Stimulated activated CD8-positive, alpha-beta memory T cell treated with anti-CD3 and anti-CD28 coated beads, Interleukin-7, amount 100 ng/mL, for 24 hours (primary cell): ENCODE measurements at regions not wholly inside any gene's neighbourhood (a gene's known extent, or its start where the extent isn't known, plus 50 kb on each side); places are given as distances from the start of the nearest gene placed in this dataset.
"Not testable (repeated sequence)": the region's sequence is repeated elsewhere in the genome, so short reads cannot be mapped to it uniquely, and the experiment has no call there.

Source experiments
- DNase-seq: peaks from one replicate; pipeline ENCODE4 v3.0.0-alpha.2; 2020; ENCODE audit warnings: low read depth

DNA sequence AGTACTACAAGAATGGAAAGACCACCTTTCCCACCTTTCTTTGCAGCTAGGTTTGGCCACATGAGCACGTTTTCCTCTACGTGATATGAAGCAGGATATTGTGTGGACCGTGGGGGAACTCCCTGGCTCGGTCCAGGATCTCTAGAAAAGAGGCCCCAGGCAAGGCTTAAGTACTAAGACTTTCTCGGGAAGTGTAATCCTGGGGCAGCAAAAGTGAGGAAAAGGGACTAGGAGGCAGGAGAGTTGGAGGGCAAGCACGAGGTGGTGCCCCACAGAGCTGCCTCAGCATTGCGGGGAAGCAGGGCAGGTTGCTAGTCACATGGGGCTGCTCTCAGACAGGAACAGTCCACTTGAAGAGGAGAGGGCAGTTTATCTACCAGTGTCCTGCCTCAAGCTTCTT is 235.1 kb downstream of the GADD45G start:
- DNase-seq: no peak

DNA sequence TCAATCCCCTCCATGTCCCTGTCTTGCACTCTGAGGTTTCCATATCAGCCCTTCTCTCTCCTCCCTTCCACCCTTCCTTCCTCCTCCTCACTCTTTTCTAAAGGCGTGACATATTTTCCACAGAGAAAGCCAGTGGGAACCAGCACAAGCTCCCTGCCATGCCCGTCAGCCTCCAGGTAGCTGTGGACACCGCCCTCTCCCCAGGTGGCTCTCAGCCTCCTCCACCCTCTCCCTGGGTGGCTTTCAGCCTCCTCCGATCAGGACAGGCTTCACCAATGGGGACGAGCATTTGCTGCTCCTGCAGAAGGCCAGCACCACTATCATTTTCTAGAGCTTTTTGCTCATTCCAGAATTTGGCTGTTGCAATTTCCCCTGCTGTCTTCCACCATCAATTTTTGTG is 236.6 kb downstream of the GADD45G start:
- DNase-seq: no peak

DNA sequence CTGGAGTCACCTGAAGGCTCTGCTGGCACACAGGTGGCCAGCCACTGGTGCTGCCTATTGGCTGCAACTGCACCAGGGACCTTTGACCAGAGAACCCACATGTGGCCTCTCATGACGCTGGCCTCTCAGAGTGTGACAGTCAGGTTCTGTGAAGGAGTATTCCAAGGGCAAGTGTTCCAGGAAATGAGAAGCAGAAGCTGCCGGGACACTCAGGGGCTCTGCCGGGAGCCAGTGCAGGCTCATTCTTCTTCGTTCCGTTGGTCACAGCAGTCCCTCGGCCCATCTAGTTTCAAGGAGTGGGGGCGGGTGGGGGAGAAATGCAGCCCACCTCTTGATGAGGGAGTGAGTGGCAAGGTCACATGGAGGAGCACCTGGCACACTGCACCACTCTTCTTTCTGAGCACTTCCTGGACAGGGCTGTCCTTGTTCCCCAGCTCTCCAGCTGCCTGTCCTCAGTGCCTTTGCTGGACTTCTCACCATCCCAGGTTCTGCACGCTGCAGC is 237.5 kb downstream of the GADD45G start:
- no peak for DNase-seq

DNA sequence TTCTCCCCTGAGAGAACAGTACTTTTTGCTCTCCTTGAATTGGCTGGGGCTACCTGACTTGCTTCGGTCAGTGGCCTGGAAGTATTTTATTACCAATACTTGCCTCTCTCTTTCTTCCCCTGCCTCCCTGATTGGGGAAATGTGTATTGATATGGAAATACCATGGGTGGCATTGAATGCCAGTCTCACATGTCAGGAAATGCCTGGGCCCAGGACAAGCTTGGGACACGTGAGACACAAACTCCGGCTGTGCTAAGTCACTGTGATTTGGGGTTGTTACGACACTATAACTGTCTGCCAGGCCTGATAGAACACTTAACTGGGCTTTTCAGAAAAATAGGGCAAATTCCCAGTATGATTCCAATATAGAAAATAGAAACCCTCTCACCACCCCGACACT is 238.3 kb downstream of the GADD45G start:
- no peak for DNase-seq

DNA sequence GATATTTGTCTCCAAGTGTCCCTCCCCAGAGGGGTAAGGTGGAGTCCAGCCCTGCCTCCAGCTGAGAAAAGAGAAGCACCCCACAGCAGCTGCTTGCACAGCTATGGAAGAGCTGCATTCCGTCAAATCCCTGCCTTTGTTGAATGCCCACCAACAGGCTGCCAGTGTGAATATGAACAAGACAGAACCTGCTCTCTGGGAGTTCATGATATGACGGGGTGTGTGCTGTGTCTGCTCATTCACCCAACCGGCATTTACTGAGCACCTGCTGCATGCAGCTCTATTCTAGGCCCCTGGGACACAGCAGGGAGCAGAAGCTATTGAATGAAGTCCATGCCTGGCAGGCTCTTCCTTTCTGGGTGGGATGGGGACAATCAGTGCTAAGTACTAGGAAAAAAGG is 238.8 kb downstream of the GADD45G start:
- no peak for DNase-seq

DNA sequence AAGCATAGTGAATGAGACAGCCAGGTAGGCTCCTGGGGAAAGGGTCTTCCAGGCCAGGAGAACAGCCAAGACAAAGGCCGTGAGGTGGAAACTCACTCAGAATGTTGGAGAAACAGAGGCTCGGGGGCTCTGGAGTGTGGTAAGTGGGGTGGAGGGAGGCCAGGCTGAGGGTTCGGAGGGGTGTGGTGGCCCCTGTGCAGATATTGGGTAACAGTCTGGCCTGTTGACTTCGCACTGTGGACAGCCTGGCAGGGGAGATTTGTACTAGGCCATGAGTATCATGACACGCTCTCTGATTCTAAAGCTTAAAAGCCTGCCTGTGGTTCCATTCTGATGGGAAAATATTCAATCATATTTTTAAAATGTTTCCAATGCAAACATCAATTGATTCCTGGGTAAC is 239.3 kb downstream of the GADD45G start:
- no peak for DNase-seq

DNA sequence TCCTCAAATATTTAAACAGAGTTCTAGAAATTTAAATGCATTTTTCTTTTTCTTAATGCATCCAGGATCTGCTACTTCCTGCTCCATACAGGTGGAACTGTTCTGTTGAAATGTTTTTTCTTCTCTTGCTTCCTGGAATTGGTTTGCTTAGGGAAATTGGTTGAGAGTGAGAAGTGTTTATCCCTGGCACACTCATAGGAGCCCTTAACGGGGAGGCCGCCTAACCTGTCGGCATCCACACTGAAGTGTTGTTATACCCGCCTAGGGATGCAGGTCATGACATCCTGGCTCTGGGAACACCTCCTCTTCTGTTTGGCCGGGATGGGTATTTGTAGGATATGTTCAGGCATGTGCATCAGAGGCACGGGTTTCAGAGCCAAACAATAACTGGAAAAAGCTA is 239.7 kb downstream of the GADD45G start:
- no peak for DNase-seq

DNA sequence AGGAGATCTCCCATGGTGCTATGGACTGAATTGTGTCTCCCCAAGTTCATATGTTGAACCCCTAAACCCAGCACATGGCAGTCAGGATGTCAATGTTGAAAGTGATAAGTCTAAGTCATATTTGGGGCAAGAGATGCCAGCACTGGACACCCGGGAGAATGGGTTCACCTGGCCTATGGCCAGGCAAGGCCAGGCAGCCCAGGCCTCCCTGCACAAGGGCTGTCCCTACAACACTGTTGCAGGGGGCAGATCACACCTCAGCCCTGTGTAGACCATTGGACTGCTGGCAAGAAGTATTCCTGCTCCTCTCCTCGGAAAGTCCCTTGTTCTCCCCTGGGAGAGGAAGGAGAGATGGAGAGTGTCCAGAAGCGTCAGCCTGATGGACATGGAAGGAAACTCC is 240.5 kb downstream of the GADD45G start:
- no peak for DNase-seq

DNA sequence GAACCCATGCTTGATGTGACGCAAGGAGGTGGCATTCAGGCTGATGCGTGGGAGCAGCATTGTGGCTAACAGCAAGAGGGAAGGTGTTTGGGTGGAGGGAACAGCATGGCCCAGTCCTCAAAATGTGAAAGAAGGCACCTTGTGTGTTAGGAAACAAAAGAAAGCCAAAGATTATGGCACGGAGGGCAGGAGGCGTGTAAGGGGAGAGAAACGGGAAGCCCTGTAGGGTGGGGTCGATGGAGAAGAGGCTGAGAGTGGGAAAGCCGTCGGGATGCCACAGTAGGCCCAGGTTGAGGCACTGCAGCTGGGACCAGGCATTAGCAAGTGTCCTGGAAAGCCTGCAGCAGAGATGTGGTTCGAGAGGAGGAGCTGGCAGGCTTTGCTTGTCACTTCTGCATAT is 241.1 kb downstream of the GADD45G start:
- DNase-seq: no peak

DNA sequence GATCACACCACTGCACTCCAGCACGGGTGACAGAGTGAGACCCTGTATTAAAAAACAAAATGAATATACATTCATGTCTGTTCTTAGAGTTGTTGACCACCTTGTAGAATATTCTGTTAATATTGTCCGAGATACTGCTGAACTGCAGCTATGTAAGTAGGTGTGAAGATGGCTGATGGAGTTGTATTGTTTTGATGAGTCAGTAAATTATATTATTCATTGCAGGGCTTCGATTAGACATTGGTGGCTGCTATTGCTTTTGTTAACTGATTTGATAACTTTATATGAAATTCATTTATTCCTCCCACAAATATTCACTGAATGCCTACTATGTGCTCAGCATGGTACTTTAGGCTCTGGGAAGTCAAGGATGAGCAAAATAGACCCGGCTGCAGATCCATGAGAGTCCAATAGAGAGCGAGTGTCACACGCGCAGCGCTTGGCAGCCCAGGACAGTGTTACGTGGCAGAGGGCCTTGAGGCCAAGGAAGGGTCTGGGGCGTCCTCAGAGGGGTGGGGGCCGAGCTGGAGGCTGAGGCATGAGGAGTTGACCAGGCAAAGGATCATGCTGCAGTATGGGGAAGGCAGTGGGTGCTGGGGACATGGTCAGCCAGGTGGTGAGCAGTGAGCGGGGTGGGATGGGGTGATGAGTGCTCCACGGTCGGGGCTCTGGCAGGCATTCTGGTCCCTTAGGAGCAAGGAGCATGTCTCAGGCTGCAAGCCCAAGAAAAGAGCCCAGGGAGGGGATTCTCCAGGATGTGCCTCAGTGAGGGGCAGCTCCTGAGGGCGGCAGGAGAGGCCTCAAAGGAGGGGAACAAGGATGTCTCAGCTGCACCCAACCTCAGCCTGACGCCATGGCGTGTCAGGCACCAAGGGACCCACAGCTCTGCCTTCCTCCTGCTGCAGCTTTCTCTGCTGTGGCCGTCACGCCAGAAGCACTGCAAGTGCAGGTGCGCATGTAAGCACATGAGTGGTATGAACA is 243.5 kb downstream of the GADD45G start:
- no peak for DNase-seq

DNA sequence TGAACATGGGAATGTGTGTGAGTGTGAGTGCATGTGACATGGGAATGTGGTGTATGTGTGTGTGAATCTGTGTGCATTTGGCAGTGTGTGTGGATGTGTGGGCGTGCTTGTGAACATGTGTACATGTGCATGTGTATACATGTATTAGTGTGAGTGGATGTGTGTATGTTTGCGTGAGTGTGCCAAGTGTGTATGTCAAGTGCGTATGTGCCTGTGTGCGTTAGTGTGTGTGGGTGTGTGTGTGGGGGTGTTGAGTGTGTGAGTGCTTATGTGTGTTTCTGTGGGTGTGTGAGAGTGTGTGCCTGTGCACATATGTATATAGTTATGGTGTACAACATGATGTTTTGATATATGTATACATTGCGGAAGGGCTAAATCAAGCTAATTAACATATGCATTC is 244.3 kb downstream of the GADD45G start:
- DNase-seq: no peak

DNA sequence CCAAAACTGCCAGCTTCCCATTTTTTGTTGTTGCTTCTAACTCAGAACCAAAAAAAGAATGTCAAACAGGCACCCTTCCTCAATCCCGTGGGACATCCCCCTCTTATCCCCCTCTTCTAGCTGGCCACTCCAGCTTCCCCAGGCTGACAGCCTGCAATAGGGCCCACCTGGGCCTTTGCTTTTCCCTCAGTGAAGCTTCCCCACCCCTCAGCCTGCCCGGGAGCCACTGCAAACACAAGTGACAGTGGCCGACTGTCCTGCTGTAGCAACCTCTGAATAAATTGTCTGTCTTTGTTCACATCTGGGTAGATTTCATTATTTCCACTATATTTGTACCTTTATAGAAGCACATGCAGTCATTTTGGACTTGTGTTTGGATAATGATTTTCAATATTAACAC is 245.3 kb downstream of the GADD45G start:
- DNase-seq: no peak

DNA sequence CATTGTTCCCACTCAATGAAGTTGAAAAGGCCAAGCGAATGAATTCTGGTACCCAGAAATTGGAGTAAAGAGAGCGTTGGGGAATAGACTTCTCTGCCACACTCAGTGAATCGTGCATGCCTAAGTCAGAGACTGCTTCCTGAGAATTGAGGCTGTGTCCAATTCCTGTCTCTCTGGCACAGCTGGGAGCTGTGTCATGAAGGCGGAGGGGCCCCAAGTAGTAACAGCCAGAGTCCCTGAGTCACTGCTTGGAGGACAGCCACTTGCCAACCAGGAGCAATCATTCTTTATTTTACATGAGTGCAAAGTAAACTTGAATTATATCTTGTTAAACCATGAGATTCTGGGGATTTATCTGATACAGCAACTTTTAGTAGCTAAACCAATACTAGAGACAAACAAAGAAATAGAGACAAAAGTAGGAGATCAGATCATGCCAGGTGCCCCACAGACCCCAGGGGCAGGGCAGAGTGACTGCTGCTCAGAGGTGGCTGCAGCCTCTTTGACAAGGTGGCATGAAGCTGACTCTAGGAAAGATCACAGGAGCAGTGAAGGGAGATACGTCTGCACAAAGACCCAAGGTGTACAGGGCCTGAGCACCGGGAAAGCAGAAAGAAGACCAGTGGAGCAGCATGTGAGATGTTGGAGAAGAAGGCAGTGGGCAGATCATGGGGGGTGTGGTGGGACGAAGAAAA is 246.0 kb downstream of the GADD45G start:
- DNase-seq: no peak

DNA sequence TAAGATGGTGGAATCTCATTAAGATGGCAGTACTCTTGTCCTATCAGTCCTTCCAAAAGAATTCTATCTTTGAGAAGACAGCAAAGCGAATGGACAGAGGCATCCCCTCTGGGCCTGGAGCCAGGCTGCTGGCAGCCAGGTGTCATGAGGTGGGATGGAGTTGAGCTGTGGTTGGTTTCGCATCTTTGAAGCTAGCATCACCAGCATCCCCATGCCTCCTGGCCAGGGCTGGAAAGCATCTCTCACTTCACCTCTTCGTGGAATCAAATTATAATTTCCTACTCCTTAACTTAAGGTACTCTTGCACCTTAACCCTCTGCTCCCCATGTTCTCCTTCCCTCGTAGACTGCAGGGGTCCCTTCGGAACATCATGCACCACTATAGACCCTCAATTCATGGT is 248.3 kb downstream of the GADD45G start:
- DNase-seq: no peak

DNA sequence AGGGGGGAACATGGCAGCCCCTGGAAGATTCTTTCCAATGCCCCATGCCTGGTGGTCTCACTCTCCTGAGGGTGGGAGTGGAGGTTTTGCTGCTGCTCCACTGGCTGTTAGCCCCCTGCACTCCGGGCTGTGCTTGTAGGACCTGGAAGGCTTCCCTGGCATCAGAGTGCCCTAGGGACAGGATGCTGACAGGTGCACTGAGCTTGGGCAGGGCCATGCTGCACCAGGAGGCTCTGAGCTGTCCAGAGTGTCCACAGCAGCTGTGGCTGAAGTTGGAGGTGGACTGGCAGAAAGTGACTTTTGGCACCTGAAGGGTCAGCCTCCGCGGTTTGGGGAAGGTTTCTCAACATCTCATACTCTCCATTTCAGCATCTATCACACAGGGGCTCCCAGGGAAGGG is 249.1 kb downstream of the GADD45G start:
- no peak for DNase-seq

DNA sequence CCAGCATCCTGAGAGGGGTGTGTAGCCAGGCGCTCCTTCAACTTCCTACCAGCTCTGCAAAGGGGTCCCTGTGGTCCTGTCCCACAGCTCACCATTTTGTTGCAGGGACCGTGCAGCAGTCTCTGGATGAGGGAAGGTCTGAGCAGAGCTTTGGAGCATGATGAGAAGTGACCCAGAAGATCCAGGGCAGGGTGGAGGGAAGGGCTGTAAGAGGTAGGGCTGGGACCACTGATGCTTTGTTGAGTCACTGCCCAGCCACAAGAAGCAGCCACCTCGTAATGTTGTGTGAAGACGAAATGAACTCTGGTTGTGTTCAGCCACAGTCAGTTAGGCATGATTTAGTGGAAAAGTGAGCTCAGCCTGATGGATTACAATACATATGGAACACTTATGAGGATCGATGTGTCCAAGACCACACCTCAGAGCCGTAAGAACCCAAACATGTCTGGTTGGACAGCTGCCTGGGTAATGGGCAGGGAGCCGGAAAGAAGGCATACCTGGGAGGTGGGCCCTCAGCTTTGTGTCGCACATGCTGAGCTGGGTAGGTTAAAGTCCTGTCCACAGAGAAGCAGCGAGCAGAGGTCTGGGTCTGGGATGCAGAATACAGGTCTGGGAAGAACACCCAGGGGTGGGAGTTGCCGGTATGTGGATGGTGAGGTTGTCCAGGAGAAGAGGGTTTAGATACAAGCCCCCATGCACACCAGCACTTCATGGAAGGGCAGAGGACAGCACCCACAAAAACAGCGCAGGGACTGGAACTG is 250.1 kb downstream of the GADD45G start:
- DNase-seq: no peak

DNA sequence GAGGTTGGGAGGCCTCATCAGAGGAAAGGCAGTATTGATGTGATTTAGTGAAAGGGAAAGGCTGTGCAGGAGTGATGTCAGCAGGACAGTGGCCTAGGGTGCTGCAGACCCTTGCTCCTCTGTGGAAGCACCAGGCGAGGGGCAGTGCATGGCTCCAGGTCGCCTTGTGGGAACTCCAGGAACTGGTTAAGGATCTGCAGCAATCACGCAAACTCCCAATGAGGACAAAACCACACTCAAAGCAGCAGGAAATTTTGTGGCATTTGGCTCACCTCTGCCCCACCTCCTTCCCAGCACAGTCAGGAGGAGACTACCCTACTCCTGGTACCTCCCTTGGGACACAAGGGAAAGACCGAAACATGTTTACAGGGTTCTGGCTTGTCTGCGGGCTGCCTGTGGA is 251.5 kb downstream of the GADD45G start:
- not testable (repeated sequence) for DNase-seq

DNA sequence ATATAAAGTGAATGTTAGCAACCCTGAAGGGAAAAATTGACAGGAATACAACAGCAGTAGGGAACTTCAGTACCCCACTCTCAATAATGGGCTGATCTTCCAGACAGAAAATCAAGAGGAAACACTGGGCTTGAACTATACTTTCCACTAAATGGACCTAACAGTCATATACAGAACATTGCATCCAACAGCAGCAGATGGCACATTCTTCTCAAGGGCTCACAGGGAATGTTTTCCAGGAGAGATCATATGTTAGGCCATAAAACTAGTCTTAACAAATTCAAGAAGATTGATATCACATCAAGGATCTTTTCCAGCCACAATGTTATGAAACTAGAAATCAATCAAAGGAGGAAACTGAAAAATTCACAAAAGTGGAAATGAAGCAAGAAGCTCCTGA is 252.1 kb downstream of the GADD45G start:
- DNase-seq: not testable (repeated sequence)

DNA sequence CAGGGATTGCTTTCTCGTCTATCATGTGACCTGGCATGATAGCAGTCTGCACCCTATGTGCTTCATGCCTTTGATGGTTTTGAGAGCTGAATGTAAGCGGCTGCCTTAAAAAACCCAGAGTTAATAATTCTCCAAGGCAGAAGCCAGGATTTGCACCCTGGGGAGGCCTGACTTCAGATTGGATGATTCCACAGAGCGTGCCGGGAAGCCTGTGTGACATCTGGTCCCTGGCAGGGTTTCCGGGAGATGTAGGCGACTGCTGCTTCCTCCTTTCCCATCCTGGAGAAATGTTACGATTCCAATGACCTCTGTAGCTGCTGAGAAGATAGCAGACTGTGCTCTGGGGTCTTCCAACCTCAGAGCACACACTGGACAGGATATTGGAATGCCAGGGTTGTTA is 255.0 kb downstream of the GADD45G start:
- DNase-seq: not testable (repeated sequence)

DNA sequence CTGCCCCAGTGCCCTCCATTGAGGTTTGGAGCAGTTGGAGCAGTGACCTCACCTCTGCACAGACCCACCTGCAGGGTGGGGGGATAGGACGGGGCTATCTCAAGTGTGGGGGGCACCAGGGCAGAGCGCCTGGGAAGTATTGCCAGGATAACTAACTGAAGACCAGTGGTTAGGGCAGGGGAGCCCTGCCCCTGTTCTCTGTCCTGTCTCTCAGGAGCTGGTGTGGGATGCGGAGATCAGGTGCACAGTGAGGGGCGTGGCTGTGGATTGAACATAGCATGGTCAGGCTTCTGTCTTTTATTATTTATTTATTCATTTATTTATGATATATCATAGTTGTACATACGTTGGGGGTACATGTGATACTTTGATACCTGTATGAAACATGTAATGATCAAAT is 256.6 kb downstream of the GADD45G start:
- DNase-seq: not testable (repeated sequence)

DNA sequence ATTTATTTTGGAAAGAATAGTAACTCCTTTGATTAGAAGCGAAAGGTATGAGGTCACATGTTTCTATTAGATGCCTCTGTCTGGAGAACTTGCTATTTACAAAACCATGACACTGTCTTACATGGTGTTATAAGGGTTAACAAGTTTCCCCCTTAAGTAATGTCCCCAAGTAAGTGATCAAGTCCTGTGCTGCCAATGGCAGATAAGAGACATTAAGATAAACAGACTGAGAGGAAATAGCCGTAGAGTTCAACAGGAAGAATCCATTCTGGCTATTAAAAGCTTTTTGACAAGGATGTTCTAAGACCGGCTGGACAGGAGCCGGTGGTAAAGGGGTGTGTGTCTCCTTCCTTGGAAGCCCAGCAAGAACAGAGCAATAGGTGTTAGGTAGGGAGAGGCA is 257.5 kb downstream of the GADD45G start:
- DNase-seq: no peak

DNA sequence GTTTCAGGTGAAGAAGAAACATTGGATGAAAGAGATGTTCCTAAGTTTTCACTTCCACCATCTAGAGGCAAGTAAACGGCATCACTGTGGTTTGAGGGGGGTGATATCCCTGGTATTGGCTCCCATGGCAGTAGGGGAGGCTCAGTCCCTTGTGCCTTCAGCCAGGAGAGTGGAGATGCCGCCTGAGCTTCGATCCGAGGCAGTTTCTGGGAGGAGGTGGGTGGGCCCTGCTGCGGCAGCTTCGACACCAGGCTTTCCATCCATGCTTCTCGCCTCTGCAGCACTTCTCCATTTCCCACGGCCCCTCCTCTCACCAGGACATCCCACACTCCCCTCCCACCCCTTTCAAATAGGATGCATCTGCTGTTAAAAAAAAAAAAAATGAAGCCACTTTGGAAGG is 258.3 kb downstream of the GADD45G start:
- DNase-seq: no peak
